ENCODE measurements at regions not wholly inside any gene's neighbourhood (a gene's known extent, or its start where the extent isn't known, plus 50 kb on each side); places are given as distances from the start of the nearest gene placed in this dataset.
"Not testable (repeated sequence)": the region's sequence is repeated elsewhere in the genome, so short reads cannot be mapped to it uniquely, and the experiment has no call there.

- H3K4me3 ChIP-seq (ENCODE audit: low read length) = no peak overlapping the region
- no peaks in the 10 kb centered on the region for H3K9me3 ChIP-seq (ENCODE audit: control insufficient read depth, low read depth, low read length)
- no peaks in the 10 kb centered on the region for H3K4me1 ChIP-seq (ENCODE audit: control insufficient read depth, insufficient read depth, low read length)
- H3K27me3 ChIP-seq (ENCODE audit: control insufficient read depth, insufficient read depth, low read length) = no peaks in the 10 kb centered on the region
- H3K27ac ChIP-seq (ENCODE audit: low read length) = no peak overlapping the region
- WGBS (ENCODE audit: insufficient coverage, low lambda C conversion rate) = no CpG with 5 or more reads among the region's 3 CpGs
- DNase-seq = peak in 1 of 2 donors; percentile 37
- no peaks in the 10 kb centered on the region for H3K36me3 ChIP-seq (ENCODE audit: control insufficient read depth, insufficient read depth, low read length)
These were observed 272.8 kb upstream of the MMADHC start for GRCh38 chr2:149860276-149860921.

DNA sequence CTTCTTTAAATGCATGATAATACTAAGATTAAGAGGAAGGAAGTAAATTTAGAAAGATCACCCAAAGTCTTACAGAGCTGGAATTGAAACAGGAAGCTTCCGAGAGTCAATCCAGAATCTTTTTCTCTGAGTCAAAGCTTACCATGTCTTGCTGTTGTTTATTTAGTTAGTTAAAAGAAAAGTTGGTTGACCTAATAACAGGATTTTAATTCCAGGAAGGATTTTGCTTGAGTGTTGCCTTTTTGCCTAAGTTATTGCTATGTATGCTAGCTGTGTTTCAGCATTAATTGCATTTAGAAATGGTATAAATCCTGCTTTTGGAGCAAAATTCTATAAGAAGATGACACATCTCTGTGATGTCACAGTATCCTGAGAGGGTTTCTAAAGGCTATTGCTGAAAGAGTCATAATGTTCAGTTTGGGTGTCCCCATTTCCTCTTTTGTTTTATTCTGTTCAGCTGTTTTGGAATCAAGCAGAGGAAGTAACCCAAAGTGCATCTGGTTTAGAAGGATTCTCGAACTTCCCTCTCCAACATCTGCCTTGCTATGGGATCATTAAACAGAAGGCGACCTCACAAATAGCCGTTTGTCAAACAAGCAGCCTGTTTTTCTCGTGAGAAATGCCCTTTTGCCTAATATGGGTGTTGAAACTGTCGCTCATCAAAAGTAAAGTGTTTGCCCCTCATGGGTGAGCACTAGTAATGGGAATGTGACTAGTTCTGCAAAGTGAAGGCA, 271.5 kb upstream of the MMADHC start:
- 0% methylated on average over 1 of the region's 6 CpGs for WGBS (ENCODE audit: insufficient coverage, low lambda C conversion rate)

DNA sequence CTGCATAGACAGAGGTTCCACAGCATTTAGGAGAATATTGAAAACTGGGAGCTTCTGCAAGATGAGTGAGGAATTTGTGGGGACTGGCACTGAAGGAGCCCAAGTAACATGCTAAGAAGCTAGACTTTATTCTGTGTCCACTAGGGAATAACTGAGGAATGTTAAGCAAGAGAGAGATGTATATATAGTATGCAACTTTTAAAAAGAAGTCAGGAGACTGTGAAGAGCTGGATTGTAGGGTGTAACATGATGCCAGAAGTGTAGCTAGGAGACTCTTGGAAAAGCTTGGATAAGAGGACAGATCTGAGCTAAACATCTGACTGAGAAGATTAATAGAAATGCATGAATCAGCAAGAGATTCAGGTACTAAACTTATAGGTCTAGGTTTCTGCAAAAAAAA, 270.6 kb upstream of the MMADHC start:
- no peaks in the 10 kb centered on the region for H3K4me1 ChIP-seq (ENCODE audit: control insufficient read depth, insufficient read depth, low read length)
- DNase-seq = no peak
- no peaks in the 10 kb centered on the region for H3K9me3 ChIP-seq (ENCODE audit: control insufficient read depth, low read depth, low read length)
- no peak overlapping the region for H3K4me3 ChIP-seq (ENCODE audit: low read length)
- H3K36me3 ChIP-seq (ENCODE audit: control insufficient read depth, insufficient read depth, low read length) = no peaks in the 10 kb centered on the region
- no peak overlapping the region for H3K27ac ChIP-seq (ENCODE audit: low read length)
- no peaks in the 10 kb centered on the region for H3K27me3 ChIP-seq (ENCODE audit: control insufficient read depth, insufficient read depth, low read length)

More for the DNA sequence above, 271.5 kb upstream of the MMADHC start:
- H3K36me3 ChIP-seq (ENCODE audit: control insufficient read depth, insufficient read depth, low read length) = no peaks in the 10 kb centered on the region
- no peaks in the 10 kb centered on the region for H3K9me3 ChIP-seq (ENCODE audit: control insufficient read depth, low read depth, low read length)
- H3K4me3 ChIP-seq (ENCODE audit: low read length) = no peak overlapping the region
- no peaks in the 10 kb centered on the region for H3K27me3 ChIP-seq (ENCODE audit: control insufficient read depth, insufficient read depth, low read length)
- DNase-seq = peak in 1 of 2 donors; percentile 23
- no peaks in the 10 kb centered on the region for H3K4me1 ChIP-seq (ENCODE audit: control insufficient read depth, insufficient read depth, low read length)
- no peak overlapping the region for H3K27ac ChIP-seq (ENCODE audit: low read length)

- no CpG with 5 or more reads among the region's 1 CpG for WGBS (ENCODE audit: insufficient coverage, low lambda C conversion rate)
- no peak for DNase-seq
- Histone ChIP-seq H3K4me3 (ENCODE audit: low read length) (no peak overlapping the region), H3K27me3 (ENCODE audit: control insufficient read depth, insufficient read depth, low read length) (no peaks in the 10 kb centered on the region), H3K27ac (ENCODE audit: low read length) (no peak overlapping the region), H3K9me3 (ENCODE audit: control insufficient read depth, low read depth, low read length) (no peaks in the 10 kb centered on the region), H3K4me1 (ENCODE audit: control insufficient read depth, insufficient read depth, low read length) (no peaks in the 10 kb centered on the region), H3K36me3 (ENCODE audit: control insufficient read depth, insufficient read depth, low read length) (no peaks in the 10 kb centered on the region)
These were observed 269.8 kb upstream of the MMADHC start for GRCh38 chr2:149857344-149857743.

GRCh38 chr2:149855859-149856258, 268.3 kb upstream of the MMADHC start:
- H3K27me3 ChIP-seq (ENCODE audit: control insufficient read depth, insufficient read depth, low read length); H3K36me3 ChIP-seq (ENCODE audit: control insufficient read depth, insufficient read depth, low read length); H3K4me1 ChIP-seq (ENCODE audit: control insufficient read depth, insufficient read depth, low read length); H3K4me3 ChIP-seq (ENCODE audit: low read length); H3K9me3 ChIP-seq (ENCODE audit: control insufficient read depth, low read depth, low read length); DNase-seq; H3K27ac ChIP-seq (ENCODE audit: low read length): not testable (repeated sequence)
- no CpG with 5 or more reads among the region's 5 CpGs for WGBS (ENCODE audit: insufficient coverage, low lambda C conversion rate)

DNA sequence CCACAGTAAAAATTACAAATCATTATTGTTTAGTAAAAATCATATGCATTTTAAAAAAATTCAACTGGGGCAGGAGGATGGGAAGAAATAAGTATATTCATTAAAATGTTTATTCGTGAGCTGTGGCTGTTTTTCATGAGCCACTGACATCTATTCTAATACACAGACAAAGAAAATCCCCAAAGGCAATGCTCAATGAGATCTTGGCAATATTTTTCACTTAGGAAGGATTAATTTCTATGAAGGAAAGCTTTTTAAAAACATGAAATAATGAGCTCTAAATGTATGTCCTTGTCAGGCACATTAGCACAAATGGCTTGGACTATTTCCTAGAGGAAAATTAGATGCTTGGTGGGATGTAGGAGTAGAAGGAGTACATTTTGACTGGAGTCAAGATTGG, 262.0 kb upstream of the MMADHC start:
- no peaks in the 10 kb centered on the region for H3K4me1 ChIP-seq (ENCODE audit: control insufficient read depth, insufficient read depth, low read length)
- no CpG with 5 or more reads among the region's 1 CpG for WGBS (ENCODE audit: insufficient coverage, low lambda C conversion rate)
- H3K27me3 ChIP-seq (ENCODE audit: control insufficient read depth, insufficient read depth, low read length) = no peaks in the 10 kb centered on the region
- no peak overlapping the region for H3K4me3 ChIP-seq (ENCODE audit: low read length)
- DNase-seq = no peak
- no peak overlapping the region for H3K27ac ChIP-seq (ENCODE audit: low read length)
- no peaks in the 10 kb centered on the region for H3K9me3 ChIP-seq (ENCODE audit: control insufficient read depth, low read depth, low read length)
- no peaks in the 10 kb centered on the region for H3K36me3 ChIP-seq (ENCODE audit: control insufficient read depth, insufficient read depth, low read length)

DNA sequence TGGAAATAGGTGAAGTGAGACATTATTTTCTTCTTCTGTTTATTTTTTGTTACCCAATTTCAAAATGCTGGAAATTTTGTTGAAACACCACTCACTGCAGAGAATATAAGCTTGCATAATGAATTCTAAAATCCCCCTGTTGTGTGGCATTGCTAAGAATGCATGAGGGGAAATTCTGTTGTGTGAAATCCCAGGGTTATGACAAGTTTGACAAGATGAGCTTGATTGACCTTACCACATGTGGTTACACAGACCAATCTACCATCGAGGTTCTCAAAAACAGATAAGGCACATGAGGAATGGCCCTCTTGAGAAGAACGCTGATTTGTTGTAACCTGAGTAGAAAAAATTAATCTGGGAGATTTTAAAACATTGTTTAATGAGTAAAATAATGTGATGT, 261.6 kb upstream of the MMADHC start:
- Histone ChIP-seq H3K4me3 (ENCODE audit: low read length) (no peak overlapping the region), H3K27ac (ENCODE audit: low read length) (no peak overlapping the region), H3K36me3 (ENCODE audit: control insufficient read depth, insufficient read depth, low read length) (no peaks in the 10 kb centered on the region), H3K27me3 (ENCODE audit: control insufficient read depth, insufficient read depth, low read length) (no peaks in the 10 kb centered on the region), H3K9me3 (ENCODE audit: control insufficient read depth, low read depth, low read length) (no peaks in the 10 kb centered on the region), H3K4me1 (ENCODE audit: control insufficient read depth, insufficient read depth, low read length) (no peaks in the 10 kb centered on the region)
- no peak for DNase-seq
- no CpG with 5 or more reads among the region's 2 CpGs for WGBS (ENCODE audit: insufficient coverage, low lambda C conversion rate)

DNA sequence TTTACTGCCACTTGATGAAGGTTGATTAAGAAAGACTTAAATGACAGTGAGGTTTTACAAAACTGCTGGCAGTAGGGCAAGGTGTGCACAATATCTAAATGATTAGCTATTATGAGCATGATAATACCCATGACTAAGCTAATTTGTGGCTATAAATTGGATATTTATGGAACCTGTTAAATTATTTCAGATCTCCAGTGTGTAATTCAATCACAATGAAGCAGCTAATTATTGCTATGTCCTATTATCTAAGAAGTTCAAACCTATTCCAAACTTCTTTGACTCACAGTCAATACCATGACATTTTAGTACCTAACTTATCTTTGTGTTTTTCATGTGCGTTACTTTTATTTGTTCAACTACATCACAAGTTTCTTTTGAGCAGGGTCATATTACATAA, 253.8 kb upstream of the MMADHC start:
- no peaks in the 10 kb centered on the region for H3K9me3 ChIP-seq (ENCODE audit: control insufficient read depth, low read depth, low read length)

DNA sequence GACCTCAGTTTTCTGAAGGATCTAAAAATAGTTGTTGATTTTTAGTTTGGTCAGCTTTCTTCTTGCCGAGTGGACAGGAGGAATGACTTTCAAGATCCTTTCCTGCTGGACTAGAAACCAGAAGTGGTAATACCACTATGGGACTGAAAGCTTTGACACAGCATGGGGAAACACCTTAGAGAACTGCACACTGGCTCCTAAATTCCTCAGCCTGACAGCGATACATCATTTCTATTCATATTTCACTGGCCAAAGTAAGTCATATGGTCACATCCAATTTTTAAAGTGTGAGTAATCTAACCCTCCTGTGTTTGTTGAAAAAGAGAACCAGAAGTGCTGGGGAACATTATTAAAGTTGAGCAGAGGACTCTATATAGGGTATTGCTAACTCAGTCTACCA, 244.7 kb upstream of the MMADHC start:
- WGBS (ENCODE audit: insufficient coverage, low lambda C conversion rate) = 100% methylated on average over 1 of the region's 2 CpGs
- DNase-seq = no peak
- H3K9me3 ChIP-seq (ENCODE audit: control insufficient read depth, low read depth, low read length) = no peaks in the 10 kb centered on the region

More for the DNA sequence above, 253.8 kb upstream of the MMADHC start:
- H3K36me3 ChIP-seq (ENCODE audit: control insufficient read depth, insufficient read depth, low read length) = no peaks in the 10 kb centered on the region
- peak in 1 of 2 donors; percentile 58 for DNase-seq
- no peak overlapping the region for H3K27ac ChIP-seq (ENCODE audit: low read length)
- H3K27me3 ChIP-seq (ENCODE audit: control insufficient read depth, insufficient read depth, low read length) = no peaks in the 10 kb centered on the region
- no peak overlapping the region for H3K4me3 ChIP-seq (ENCODE audit: low read length)
- H3K4me1 ChIP-seq (ENCODE audit: control insufficient read depth, insufficient read depth, low read length) = no peaks in the 10 kb centered on the region
- 20% methylated on average over 1 of the region's 1 CpG for WGBS (ENCODE audit: insufficient coverage, low lambda C conversion rate)

GRCh38 chr2:149828520-149829210, 241.1 kb upstream of the MMADHC start:
- Histone ChIP-seq H3K27me3 (ENCODE audit: control insufficient read depth, insufficient read depth, low read length) (no peaks in the 10 kb centered on the region), H3K27ac (ENCODE audit: low read length) (no peak overlapping the region), H3K9me3 (ENCODE audit: control insufficient read depth, low read depth, low read length) (no peaks in the 10 kb centered on the region), H3K4me1 (ENCODE audit: control insufficient read depth, insufficient read depth, low read length) (no peaks in the 10 kb centered on the region), H3K4me3 (ENCODE audit: low read length) (no peak overlapping the region), H3K36me3 (ENCODE audit: control insufficient read depth, insufficient read depth, low read length) (no peaks in the 10 kb centered on the region)
- DNase-seq = no peak
- WGBS (ENCODE audit: insufficient coverage, low lambda C conversion rate) = no CpG with 5 or more reads among the region's 2 CpGs

More for the DNA sequence above, 244.7 kb upstream of the MMADHC start:
- H3K27ac ChIP-seq (ENCODE audit: low read length) = no peak overlapping the region
- H3K4me3 ChIP-seq (ENCODE audit: low read length) = no peak overlapping the region
- no peaks in the 10 kb centered on the region for H3K36me3 ChIP-seq (ENCODE audit: control insufficient read depth, insufficient read depth, low read length)
- H3K4me1 ChIP-seq (ENCODE audit: control insufficient read depth, insufficient read depth, low read length) = no peaks in the 10 kb centered on the region
- H3K27me3 ChIP-seq (ENCODE audit: control insufficient read depth, insufficient read depth, low read length) = no peaks in the 10 kb centered on the region
